GM19324 (cell line): ENCODE measurements at regions not wholly inside any gene's neighbourhood (a gene's known extent, or its start where the extent isn't known, plus 50 kb on each side); places are given as distances from the start of the nearest gene placed in this dataset.
A peak's percentile ranks its signal among the peaks of the same experiment; 100 is the strongest.

Experiments used
- ATAC-seq: cut with Tn5 transposase; IDR thresholded peaks from one replicate; pipeline ENCODE4 v1.9.1; 2021; ENCODE audit warnings: mild to moderate bottlenecking, moderate library complexity; ENCODE audit not compliant: unreplicated experiment, low FRiP score

DNA sequence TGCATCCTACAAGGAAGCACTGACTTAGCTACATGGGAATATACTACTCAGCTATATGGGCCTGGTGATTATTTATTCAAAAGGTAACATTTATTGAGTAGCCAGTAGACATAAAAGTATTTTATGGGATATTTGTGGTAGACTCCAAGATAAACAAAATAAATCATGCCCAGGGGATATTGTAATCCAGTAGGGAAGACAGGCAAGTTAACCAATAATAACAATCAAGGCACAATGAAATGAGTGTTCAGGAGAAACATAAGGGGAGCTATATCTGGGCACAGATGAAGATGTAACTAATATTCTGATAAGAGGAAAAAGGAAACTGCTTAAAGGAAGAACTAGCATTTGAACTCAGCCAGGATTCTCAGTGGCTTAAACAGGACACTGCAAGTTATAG is 161.4 kb upstream of the MTNR1B start:
- no peak for ATAC-seq

DNA sequence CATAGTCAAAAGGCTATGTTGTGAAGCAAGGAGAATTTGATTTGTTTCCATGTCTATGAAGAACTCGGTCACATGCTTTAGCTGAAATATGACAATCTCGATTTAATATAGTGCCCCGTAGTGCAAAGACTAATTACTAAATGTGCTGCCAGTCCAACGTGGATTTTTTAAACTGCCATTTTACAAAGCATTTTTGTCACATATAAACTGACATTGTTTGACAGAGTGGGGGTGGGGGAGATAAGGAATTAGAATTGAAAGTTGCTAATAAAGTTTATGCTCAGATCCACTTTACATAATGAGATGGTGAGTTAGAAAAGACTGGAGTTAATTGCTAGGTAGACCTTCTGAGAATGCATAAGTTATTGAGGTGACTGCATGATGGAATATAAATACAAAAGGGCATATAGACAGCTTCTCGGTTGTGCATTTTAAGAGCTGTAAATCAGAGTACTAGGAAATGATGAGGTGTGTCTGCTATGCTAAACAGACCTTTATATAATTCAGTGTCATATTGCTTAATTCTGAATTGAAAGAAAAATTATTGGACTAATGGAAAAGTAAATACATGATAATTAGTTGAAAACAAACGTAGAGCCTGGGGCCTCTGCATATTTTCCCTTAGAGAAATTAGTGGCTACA is 158.9 kb upstream of the MTNR1B start:
- ATAC-seq, result no peak

DNA sequence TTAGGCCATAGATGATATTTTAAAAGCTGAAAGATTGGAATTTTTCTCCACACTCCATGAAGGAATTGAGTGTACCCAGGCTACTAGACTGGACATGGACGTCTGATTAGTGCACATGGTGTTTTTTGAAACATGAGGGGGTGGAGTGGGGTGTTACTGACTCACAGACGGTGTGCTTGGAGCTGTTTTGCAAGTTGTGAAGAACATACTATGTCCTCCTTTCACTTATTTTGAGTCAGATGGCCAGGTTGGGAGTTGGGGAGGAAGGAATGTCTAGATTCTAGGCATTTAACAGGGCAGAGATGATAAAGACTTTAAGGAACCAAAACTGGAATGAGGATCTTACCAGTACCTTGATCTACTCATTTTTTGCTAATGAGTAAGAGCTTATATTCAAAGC is 158.1 kb upstream of the MTNR1B start:
- no peak for ATAC-seq

DNA sequence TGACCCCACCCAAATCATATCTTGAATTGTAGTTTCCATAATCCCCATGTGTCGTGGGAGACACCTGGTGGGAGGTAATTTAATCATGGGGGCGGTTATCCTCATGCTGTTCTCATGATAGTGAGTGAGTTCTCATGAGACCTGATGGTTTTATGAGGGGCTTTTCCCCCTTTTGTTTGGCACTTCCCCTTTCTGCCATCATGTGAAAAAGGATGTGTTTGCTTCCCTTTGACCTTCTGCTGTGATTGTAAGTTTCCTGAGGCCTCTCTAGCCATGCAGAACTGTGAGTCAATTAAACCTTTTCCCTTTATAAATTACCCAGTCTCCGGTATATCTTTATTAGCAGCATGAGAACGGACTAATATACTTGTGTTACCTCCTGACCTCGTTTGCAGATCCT is 156.6 kb upstream of the MTNR1B start:
- ATAC-seq, result no peak

DNA sequence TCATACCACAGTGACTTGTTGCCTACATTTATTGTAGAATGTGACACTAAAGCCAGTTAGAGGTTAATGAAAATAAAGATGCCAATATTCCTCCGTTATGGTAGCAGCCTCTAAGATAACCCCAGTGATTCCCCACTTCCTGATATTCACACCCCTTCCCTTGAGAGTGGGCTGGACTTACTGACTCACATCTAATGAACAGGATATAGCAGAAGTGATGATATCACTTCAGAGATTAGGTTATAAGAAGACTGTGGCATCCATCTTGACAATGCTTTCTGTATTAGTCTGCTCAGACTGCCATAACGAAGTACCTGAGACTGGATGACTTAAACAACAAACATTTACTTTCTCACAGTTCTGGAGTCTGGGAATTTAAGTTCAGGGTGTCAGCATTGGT is 149.6 kb upstream of the MTNR1B start:
- ATAC-seq, result no peak

DNA sequence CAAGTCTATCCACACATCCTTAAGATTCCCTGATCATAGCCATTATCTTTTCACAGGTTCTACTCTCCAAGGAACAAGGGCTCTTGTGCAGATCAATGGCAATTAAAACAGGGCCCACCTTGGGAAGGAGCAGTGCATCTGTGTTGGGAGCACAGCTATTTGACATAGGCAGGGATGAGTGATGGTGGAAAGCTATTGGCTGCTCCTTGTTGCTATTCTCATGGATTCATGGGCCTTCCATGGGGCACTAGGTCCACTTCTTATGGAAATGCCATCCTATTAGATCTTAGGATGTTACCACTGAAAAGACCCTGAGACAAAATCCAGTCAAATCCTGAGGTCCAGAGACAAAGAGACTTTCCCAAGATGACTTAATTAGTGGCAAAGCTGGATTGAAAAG is 148.6 kb upstream of the MTNR1B start:
- no peak for ATAC-seq

DNA sequence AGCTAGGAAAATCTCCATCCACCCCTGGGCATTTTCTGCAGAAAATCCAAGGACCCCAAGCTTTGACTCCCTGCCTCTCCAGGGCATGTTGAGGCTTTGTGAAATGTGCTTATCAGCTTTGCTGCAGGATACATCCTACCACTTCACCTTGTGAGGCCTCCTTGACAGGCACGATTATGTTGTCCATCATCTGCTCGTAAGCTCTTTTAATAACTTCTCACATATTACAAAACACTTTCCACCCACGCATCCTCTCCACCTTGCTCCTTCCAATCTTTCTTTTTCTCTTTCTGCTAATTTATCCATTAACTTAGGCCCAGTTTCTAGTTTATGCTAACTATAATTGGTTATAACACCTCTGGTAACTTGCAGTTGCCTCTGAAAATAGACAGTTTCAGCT is 147.0 kb upstream of the MTNR1B start:
- ATAC-seq, result no peak

DNA sequence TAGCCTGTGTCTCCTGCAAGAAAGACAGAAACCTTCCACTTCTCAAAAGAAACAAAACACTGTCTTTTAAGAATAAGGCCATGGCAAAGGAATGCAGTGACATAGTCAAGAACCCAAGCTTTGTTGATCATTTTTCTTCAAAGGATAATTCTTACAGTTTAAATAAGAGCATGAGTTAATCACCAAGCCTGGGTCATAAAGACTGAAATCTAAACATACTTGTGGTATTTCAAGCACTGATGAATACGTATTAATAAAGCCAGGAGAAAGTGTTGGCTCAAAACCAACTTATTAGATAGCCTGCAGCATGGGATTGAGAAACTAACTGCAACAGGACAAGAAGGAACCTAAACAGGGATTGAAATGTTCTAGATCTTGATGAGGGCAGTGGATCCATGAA is 143.3 kb upstream of the MTNR1B start:
- ATAC-seq, result no peak

DNA sequence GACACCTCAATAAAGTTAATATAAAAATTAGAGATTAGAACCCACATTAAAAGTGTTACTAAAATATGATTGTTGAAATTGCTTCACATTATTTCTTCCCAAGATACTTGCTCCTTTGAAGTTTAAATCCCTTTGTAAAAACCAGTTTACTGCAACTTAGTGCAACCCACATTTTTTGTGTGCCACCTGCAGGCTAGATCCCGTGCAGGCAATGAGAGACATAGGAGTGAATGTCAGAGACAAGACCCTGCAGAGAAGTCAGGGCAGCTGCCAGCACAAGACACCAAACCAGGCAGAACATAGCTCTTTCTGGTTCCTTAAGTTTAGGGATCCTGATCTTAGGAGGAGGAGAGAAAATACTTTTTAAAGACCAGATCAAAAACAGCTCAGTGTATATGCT is 142.8 kb upstream of the MTNR1B start:
- ATAC-seq, result no peak

DNA sequence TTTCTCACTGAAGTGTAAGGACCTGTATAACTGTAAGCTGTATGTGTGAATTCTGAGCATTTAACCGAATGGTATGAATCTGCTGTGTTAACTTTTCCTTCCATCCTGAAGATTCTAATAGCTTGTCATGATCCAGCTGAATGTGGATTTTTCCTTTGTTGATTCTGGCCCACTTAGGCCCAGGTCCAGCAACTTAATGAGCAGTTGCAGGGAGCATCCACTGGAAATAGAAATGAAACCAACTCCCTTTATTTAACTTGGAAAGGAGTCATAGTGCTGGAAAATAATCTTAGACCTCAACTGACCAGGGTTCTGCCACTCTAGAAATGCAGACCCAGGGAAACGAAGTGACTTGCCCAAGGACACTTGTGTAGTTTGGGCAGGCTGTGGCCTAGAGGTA is 142.3 kb upstream of the MTNR1B start:
- ATAC-seq, result no peak

DNA sequence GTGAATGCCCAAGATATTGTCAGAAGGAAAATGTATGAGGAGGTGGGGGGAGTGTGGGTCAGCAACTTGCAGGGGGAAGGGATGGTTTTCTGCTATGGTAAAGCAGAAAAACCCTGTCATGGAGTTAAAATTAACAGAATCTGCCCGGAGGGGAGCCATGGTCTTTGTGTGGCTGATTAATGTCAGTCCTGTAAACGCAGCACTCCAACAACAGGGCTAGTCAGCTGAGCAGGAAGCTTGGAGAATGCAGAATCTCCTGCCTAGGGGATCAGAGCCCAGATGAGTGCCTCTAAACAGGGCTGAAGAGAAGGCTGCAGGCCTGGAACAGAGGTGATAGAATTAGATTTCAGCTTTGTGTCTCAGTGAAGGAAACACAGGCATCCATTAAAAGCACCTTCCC is 140.9 kb upstream of the MTNR1B start:
- no peak for ATAC-seq

DNA sequence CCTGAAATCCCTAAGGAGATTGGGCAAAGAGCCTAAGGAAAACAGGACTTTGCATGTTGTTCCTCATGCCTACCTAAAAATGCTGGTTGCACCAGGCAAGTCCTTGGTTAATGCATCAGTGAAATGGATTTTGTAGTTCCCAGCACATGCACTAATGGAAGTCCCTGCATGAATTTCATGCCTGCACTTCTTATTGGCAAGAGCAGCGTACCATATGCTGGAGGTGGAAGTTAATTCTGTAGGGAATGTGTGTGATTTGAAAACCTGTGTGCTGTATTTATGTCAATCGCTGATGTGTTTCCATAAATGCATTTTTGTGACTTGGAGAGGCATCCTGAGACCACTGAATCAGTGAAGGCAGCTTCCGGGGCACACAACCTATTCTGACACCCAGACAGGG is 140.3 kb upstream of the MTNR1B start:
- no peak for ATAC-seq

DNA sequence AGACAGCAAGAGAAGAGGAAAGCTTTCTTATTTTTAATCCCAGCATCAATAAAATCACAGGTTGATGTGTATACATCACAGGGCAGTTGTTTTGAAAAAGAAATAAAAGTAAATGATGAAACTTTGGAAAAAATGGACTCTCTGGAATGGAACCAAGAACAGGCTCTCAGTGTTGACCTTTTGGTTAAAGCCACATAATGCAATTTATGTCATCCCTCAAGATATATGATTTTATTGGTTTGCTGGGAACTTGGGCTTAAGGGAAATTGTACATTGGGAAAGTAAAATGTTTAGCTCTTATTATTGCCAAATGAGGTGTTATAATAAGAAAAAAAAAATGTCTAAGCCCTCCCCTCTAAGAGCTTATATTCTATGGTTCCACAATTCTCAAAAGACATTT is 139.8 kb upstream of the MTNR1B start:
- no peak for ATAC-seq

DNA sequence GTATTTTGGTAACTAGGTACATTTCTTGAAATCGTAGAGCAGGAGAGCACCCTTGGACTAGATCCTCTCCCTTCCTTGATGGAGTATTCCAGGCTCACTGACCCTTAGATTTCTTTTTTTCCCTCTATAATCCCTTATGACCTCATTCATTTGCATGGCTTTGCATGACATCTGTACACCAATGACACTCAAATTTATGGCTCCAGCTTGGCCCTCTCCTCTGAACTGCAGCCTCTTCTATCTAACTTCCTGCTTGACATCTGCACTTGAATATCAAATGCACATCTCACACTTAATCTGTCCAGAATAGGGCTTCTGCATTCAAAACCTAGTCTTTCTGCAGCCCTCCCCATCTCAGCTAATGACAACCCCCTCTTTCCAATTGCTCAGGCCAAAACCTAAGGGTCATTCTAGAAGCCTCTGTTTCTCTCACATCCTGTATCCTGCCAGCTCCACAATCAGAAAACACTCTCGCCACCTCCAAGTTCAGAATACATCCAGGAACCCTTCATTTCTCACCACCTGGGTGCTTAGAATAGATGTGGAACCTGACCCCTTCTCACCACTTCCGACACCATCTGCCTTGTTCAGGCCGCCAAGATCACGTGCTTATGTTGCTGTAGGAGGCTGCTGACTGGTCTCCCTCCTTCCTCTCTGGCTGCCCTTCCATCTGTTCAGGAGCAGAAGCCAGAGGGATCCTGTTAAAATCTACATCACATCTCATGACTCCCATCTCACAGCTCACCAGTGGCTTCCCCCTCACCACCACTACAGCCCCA is 138.9 kb upstream of the MTNR1B start:
- peak; percentile 82 for ATAC-seq

DNA sequence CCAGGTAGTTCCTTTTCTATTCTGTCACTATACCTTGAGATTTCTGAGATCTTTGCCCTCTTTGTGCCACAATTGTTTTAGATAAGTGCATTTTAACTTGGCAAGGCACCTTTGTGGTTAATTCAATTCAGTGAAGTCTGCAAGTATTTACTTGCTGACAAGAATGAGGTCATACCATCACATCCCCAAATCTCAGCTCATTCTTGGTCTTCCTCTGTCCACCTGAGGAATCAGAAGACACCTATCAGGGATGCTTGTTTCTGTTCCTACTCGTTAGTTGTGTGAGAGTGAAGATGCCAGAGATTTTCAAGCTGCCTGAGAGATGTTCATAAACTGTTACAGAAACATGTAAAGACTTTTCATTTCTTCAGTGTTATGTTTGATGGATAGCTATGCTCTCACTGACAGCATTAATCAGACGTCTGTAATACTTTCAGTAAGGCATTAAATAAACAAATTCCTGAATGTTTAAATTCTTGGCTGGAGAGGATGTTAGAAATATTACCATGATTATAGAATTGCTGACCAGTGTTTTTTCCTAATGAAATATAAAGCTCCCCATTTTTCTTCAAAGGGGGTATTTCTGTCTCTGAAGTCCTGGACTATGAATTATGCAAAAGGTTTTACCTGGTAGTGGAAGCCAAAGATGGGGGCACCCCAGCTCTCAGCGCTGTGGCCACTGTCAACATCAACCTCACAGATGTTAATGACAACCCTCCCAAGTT is 135.0 kb upstream of the MTNR1B start:
- no peak for ATAC-seq

DNA sequence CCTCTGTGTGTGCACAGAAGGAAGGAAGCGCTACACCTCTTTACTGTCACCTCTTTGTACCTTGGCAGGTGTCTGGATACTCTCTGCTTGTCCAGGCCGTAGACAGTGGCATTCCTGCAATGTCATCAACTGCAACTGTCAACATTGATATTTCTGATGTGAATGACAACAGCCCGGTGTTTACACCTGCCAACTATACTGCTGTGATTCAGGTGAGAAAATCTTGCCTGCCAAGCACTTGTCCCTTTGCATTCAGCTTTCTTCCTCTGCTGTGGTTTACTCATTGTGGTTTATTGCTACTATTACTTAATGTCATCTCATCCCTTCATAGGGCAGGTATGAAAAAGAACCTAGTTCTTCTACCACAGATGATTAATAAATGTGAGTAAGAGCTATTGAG is 131.9 kb upstream of the MTNR1B start:
- no peak for ATAC-seq

DNA sequence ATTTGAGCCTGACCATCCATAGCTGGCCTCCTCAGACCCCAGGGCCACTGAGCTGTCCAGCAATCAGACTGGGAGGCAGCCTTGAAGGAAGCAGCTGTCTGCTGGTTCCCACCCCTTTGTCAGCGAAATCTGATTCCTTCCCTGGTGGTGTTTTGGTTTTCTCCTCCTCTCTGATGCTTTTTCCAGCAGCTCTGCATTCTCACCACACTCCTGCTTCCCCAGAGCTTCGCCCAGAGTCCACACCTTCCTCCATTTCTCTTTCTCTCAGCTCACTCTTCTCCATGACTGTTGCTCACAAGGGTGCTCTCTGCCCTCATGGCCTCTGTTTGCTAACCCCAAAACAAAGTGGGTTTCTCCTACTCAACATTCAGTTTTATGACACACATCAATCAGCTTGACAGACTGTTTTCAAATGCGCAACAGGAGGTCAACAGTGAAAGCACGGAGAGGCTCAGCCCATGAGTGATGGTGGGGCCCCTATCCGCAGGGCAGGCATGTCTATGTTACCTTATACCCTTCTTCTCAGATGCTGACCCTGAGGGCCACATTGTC is 130.6 kb upstream of the MTNR1B start:
- ATAC-seq, result no peak

DNA sequence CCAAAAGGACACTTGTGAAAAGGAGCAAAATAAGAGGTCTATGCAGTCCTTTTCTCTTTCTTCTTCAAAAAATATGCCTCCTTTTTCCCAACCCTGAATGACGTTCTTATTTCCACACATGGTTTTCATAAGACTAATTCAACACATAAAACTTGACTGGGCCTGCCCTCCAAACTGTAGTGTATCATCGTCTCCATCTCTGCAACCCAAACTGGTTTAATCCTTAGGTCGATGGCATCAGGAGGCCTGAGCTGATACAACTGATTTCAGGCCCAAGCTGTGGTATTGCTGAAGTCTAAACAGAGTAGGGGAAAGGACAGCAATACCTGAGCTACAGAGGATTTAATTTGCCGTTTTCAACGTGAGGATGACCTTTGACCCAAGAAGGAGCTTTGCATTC is 130.0 kb upstream of the MTNR1B start:
- ATAC-seq, result no peak

DNA sequence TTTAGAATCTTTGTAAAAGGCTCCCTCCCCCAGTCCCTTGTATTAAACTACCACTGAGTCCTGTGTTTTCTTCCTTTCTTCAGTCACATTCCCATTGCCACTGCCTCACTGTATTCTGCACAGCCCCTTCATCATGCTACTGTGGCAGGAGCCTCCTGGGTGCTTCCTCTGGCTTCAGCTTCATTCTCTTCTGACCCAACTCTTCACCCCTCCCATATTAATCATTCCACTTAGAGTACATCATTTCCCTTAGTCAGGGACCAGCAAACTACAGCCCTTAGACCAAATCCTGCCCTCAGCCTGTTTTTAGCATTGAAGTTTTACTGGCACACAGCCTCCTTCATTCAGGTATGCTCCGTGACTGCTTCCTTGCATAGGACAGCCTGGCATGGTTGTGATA is 127.7 kb upstream of the MTNR1B start:
- ATAC-seq, result no peak

DNA sequence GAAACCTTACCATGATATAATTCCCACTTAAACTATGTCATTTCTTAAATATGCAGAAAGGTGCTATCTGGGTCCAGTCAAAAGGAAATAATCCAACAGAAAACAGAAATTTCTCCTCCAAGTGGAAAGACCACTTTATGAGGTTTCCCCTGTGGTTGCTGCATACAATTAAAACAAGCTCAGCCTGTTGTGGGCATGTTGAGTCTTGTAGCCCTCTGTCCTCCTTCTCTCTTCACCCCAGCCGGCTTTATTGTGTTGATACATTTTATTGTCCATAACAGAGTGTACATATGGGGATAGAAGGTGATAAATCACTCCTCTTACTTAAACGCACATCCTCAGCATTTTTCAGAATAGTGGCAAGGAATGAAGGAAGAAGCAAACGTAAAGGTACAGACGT is 126.0 kb upstream of the MTNR1B start:
- no peak for ATAC-seq

DNA sequence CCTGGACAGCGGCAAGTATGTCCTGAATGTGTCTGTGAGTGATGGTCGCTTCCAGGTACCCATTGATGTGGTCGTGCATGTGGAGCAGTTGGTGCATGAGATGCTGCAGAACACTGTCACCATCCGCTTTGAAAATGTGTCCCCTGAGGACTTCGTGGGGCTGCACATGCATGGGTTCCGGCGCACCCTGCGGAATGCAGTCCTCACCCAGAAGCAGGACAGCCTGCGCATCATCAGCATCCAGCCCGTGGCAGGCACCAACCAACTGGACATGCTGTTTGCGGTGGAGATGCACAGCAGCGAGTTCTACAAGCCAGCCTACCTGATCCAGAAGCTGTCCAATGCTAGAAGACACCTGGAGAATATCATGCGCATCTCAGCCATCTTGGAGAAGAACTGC is 125.3 kb upstream of the MTNR1B start:
- no peak for ATAC-seq

DNA sequence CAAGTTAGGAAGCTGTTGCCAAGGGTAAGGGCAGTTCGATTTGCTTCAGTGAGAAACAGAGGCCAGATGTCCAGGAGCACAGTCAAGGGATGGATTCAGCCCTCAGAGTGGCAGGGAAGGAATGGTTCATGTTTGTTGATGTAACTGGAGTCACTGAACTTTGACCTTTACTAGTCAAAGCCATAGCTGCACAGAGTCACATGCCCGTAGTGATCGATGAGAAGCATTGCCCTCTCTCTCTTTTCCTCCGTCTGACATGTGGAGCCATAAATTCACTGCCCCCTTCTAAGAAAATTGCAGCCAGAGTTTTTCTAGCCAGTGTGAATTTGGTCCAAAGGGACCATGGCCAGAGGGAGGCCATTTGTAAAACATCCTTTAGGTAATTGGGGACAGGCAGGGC is 124.1 kb upstream of the MTNR1B start:
- ATAC-seq, result no peak
